AG04449 (cell line): ENCODE measurements at regions not wholly inside any gene's neighbourhood (a gene's known extent, or its start where the extent isn't known, plus 50 kb on each side); places are given as distances from the start of the nearest gene placed in this dataset.

Source experiments
- CTCF ChIA-PET: fragments of 350-600 bp; formaldehyde crosslinking; extraction: SDS; loops from one replicate; lab custom pipeline; 2021; ENCODE audit warnings: antibody characterized with exemption; lab: Yijun Ruan, JAX
- POLR2A ChIA-PET: fragments of 400-600, 350-600 bp; formaldehyde crosslinking; extraction: SDS; loops from one replicate; lab custom pipeline; 2020; ENCODE audit warnings: antibody characterized with exemption, inconsistent platforms; lab: Yijun Ruan, JAX
- DNase-seq: peaks from one replicate; pipeline ENCODE4 v3.0.0-alpha.2; 2010; ENCODE audit warnings: low read depth, low spot score
- H3K4me3 ChIP-seq: 2 replicates; pipeline ENCODE4 v1.5.1; 2011; ENCODE audit warnings: low read depth, mild to moderate bottlenecking, control low read depth, low read length
- CTCF ChIP-seq: IDR thresholded peaks from one replicate; pipeline ENCODE4 v1.5.1; 2011; ENCODE audit warnings: mild to moderate bottlenecking, moderate library complexity, low read length, control low read depth, inconsistent platforms; ENCODE audit not compliant: insufficient read depth; ENCODE audit errors: missing control alignments

GRCh38 chr3:21294768-21295167 lies 456.2 kb downstream of the ZNF385D start:
- DNase-seq, result peak; percentile 23
- ChIA-PET CTCF (no interaction called here), POLR2A (no interaction called here)
- H3K4me3 ChIP-seq, result no peak overlapping the region
- no peak for TF ChIP-seq CTCF

- no peak overlapping the region for H3K4me3 ChIP-seq
- POLR2A ChIA-PET, result no interaction called here
- DNase-seq, result no peak
- CTCF ChIA-PET, result interaction anchor here (0.6 to 1.2 kb wide), 4 partner anchors 9 to 1123 kb away, joined by 3 read pairs; no protein-coding TSS in a partner anchor
- TF ChIP-seq CTCF, result no peak
Observed at GRCh38 chr3:21292971-21293370, 458.0 kb downstream of the ZNF385D start.

- H3K4me3 ChIP-seq, result no peak overlapping the region
- TF ChIP-seq CTCF, result peak; percentile 30
- no peak for DNase-seq
- CTCF ChIA-PET, result interaction anchor here (1.0 to 1.8 kb wide), 5 partner anchors 8 to 299 kb away, joined by 3 to 10 read pairs (median 4); no protein-coding TSS in a partner anchor
- POLR2A ChIA-PET, result no interaction called here
Observed at GRCh38 chr3:21290557-21290956, 460.5 kb downstream of the ZNF385D start.

- no peak for DNase-seq
- H3K4me3 ChIP-seq, result no peak overlapping the region
- TF ChIP-seq CTCF, result no peak
- ChIA-PET CTCF (interaction anchor here (0.7 kb wide), 1 partner anchor 16 kb away, joined by 4 read pairs; no protein-coding TSS in a partner anchor), POLR2A (no interaction called here)
Observed at GRCh38 chr3:21274079-21274571, 476.9 kb downstream of the ZNF385D start.

GRCh38 chr3:21273259-21274025 lies 477.6 kb downstream of the ZNF385D start:
- no peak overlapping the region for H3K4me3 ChIP-seq
- ChIA-PET POLR2A (no interaction called here), CTCF (interaction anchor here (0.6 to 0.7 kb wide), 3 partner anchors 10 to 16 kb away, joined by 3 to 4 read pairs (median 3); no protein-coding TSS in a partner anchor)
- DNase-seq, result peak; percentile 12
- TF ChIP-seq CTCF, result no peak

- no peak overlapping the region for H3K4me3 ChIP-seq
- CTCF ChIA-PET, result no interaction called here
- no peak for TF ChIP-seq CTCF
- POLR2A ChIA-PET, result no interaction called here
- no peak for DNase-seq
Observed at GRCh38 chr3:21271606-21272016, 479.4 kb downstream of the ZNF385D start.
